K562 (cell line): ENCODE measurements at regions not wholly inside any gene's neighbourhood (a gene's known extent, or its start where the extent isn't known, plus 50 kb on each side); places are given as distances from the start of the nearest gene placed in this dataset.

ENCODE experiments used
- ATAC-seq: fragments of 200-7000 bp; cut with Tn5 transposase; 3 replicates; pipeline ENCODE4 v1.9.1; 2020; ENCODE audit warnings: moderate library complexity
- BruUV-seq: library from RNA; stranded (reverse); fragments of 400-500 nt; replicated peaks from 2 replicates; lab custom pipeline; 2021; lab: Mats Ljungman, UMichigan
- CTCF ChIA-PET: fragments of 300-600 bp; formaldehyde crosslinking; extraction: SDS; loops from one replicate; lab custom pipeline; 2021; ENCODE audit warnings: low intra/inter-chr PET ratio; lab: Yijun Ruan, JAX
- POLR2A ChIA-PET: fragments of 300-600, 350-650 bp; sonication (Branson Sonifier 250); formaldehyde crosslinking; extraction: SDS; loops from one replicate; lab custom pipeline; 2021; ENCODE audit warnings: antibody characterized with exemption, inconsistent platforms; lab: Yijun Ruan, JAX
- DNase-seq, 4 experiments: peaks; one replicate each; pipeline versions ENCODE4 v3.0.0 to v3.0.0-alpha.2; 2011 to 2018; ENCODE audit warnings: low spot score in 3 of 4, mixed read lengths in 3 of 4; ENCODE audit errors: extremely low read depth in 1 of 4
- FAIRE-seq: peaks from 2 replicates; lab custom pipeline; 2011; peaks lifted over from hg19 to GRCh38; lab: Jason Lieb, UNC
- H2AFZ ChIP-seq: 2 replicates; pipeline ENCODE4 v1.6.0; 2011; ENCODE audit warnings: low read depth, low read length, control low read depth, inconsistent platforms
- H3K27ac ChIP-seq: fragments of 200-600 bp; 3 replicates; pipeline ENCODE4 v1.8.0; 2011; ENCODE audit warnings: low read depth, mild to moderate bottlenecking, control low read depth, inconsistent platforms, low read length, moderate library complexity, mixed read lengths; ENCODE audit errors: extremely low read depth
- H3K27me3 ChIP-seq, 2 experiments: fragments of 300-600 bp in 1 of 2; 2 replicates in 1 of 2; 3 replicates in 1 of 2; pipeline versions ENCODE4 v1.6.0 to v1.8.0; 2011; ENCODE audit warnings: inconsistent platforms in 2 of 2, low read length in 2 of 2, mild to moderate bottlenecking in 1 of 2, mixed read lengths in 1 of 2, moderate library complexity in 1 of 2; ENCODE audit not compliant: control insufficient read depth in 2 of 2, insufficient read depth in 2 of 2
- H3K36me3 ChIP-seq: fragments of 300-600 bp; 3 replicates; pipeline ENCODE4 v1.8.0; 2011; ENCODE audit warnings: mild to moderate bottlenecking, low read length, inconsistent platforms; ENCODE audit not compliant: control insufficient read depth, insufficient read depth
- H3K4me1 ChIP-seq, 2 experiments: fragments of 200-600 bp in 1 of 2; replicated peaks in 1 of 2; 2 replicates in 1 of 2; 3 replicates in 1 of 2; pipeline versions ENCODE4 v1.5.1 to v1.8.0; 2011; ENCODE audit warnings: inconsistent platforms in 2 of 2, low read length in 2 of 2, mild to moderate bottlenecking in 1 of 2, mixed read lengths in 1 of 2, moderate library complexity in 1 of 2; ENCODE audit not compliant: control insufficient read depth in 2 of 2, insufficient read depth in 2 of 2
- H3K4me2 ChIP-seq: 2 replicates; pipeline ENCODE4 v1.6.1; 2011; ENCODE audit warnings: low read length, control low read depth, inconsistent platforms, mixed read lengths; ENCODE audit not compliant: insufficient read depth
- H3K4me3 ChIP-seq: fragments of 200-600 bp; sonication (generic), shearing (Covaris generic); 2 replicates; pipeline ENCODE4 v1.5.1; 2016; ENCODE audit warnings: control low read depth, inconsistent platforms
- H3K79me2 ChIP-seq: fragments of 200-600 bp; 3 replicates; pipeline ENCODE4 v1.8.0; 2011; ENCODE audit warnings: low read length, inconsistent platforms; ENCODE audit not compliant: control insufficient read depth, insufficient read depth
- H3K9ac ChIP-seq, 2 experiments: 2 replicates each; pipeline versions ENCODE4 v1.6.0 to v1.6.1; 2011; ENCODE audit warnings: low read depth in 2 of 2, low read length in 2 of 2, control low read depth in 1 of 2, inconsistent platforms in 1 of 2, mild to moderate bottlenecking in 1 of 2, mixed read lengths in 1 of 2; ENCODE audit not compliant: insufficient read depth in 1 of 2
- H3K9me1 ChIP-seq: one replicate; pipeline ENCODE4 v1.6.0; 2011; ENCODE audit warnings: inconsistent platforms, mild to moderate bottlenecking, low read length, moderate library complexity; ENCODE audit not compliant: control insufficient read depth, insufficient read depth
- H3K9me3 ChIP-seq: replicated peaks from 2 replicates; pipeline ENCODE4 v1.5.1; 2011; ENCODE audit warnings: low read depth, low read length, inconsistent platforms; ENCODE audit not compliant: control insufficient read depth, insufficient read depth
- H4K20me1 ChIP-seq: replicated peaks from 2 replicates; pipeline ENCODE4 v1.6.1; 2011; ENCODE audit warnings: low read length, inconsistent platforms, mixed read lengths; ENCODE audit not compliant: control insufficient read depth, insufficient read depth
- MEIS2 ChIP-seq: fragments of 450-650 bp; IDR thresholded peaks from 2 replicates; pipeline ENCODE4 v1.6.1; 2014; ENCODE audit warnings: mild to moderate bottlenecking; ENCODE audit not compliant: partially characterized antibody
- ZNF217 ChIP-seq: sonication (generic); formaldehyde crosslinking; IDR thresholded peaks from 2 replicates; pipeline ENCODE4 v1.8.0; 2022; ENCODE audit warnings: mild to moderate bottlenecking, missing genetic modification reagents
- WGBS: fragments of 100-300 bp; shearing (Covaris generic); methylation state at CpG from one replicate; pipeline ENCODE4 v1.1.6; 2016; ENCODE audit warnings: low coverage, mixed read lengths; ENCODE audit not compliant: insufficient coverage; ENCODE audit errors: missing lambda C conversion rate; 5-methylcytosine and 5-hydroxymethylcytosine counted together
- in situ Hi-C: fragments of 300-500 bp; cut with MboI; formaldehyde crosslinking; loops from 4 replicates; pipeline ENCODE4 v1.15.0; 2018; ENCODE audit warnings: inconsistent platforms, mixed read lengths
- intact Hi-C: fragments of 100-400 bp; cut with micrococcal nuclease; formaldehyde crosslinking; loops from 2 replicates; pipeline ENCODE4 v1.14.2; 2022
- TF ChIP-seq, protein P1 (sequence below), 2 experiments: IDR thresholded peaks in 1 of 2; conservative IDR thresholded peaks in 1 of 2; 2 replicates each; pipeline ENCODE4 v1.6.1; 2016; ENCODE audit warnings: low read depth in 2 of 2, mild to moderate bottlenecking in 1 of 2, missing compliant biosample characterization in 1 of 2, missing genetic modification characterization in 1 of 2, moderate library complexity in 1 of 2

DNA sequence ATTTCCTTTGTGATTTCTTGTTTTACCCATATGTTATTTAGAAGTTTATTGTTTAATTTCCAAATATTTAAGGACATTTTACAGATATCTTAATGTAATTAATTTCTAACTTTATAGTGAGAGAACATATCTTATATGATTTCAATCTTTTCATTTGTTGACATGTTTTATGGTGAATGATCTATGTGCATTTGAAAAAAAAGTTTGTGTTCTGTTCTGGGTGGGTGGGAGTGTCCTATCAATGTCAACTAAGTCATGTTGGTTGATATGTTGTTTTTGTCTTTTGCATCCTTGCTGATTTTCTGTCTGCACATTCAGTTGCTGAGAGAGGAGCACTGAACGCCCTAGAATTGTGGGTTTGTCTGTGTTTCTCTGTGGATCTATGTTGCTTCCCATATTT, 50.3 kb upstream of the CBFA2T3 start:
- Histone ChIP-seq H3K36me3 (no peaks in the 10 kb centered on the region), H3K27me3 (no peaks in the 10 kb centered on the region), H3K27ac (no peak overlapping the region), H3K9me3 (peaks cover 5% of the 10 kb centered on the region), H3K4me2 (no peak overlapping the region), H3K9ac (no peak overlapping the region), H3K9me1 (no peaks in the 10 kb centered on the region), H3K79me2 (no peaks in the 10 kb centered on the region), H3K4me3 (no peak overlapping the region), H3K4me1 (peaks cover 15 to 25% of the 10 kb centered on the region in 2 experiments), H4K20me1 (no peaks in the 10 kb centered on the region), H2AFZ (no peak overlapping the region)
- ATAC-seq, result no peak
- 53% methylated on average over 1 of the region's 1 CpG for WGBS
- no peak for DNase-seq
- BruUV-seq, result no TSS peak
- peak; percentile 57 for TF ChIP-seq MEIS2
- TF ChIP-seq, protein P1, sequence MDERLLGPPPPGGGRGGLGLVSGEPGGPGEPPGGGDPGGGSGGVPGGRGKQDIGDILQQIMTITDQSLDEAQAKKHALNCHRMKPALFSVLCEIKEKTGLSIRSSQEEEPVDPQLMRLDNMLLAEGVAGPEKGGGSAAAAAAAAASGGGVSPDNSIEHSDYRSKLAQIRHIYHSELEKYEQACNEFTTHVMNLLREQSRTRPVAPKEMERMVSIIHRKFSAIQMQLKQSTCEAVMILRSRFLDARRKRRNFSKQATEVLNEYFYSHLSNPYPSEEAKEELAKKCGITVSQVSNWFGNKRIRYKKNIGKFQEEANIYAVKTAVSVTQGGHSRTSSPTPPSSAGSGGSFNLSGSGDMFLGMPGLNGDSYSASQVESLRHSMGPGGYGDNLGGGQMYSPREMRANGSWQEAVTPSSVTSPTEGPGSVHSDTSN (CRISPR knock-in tag; IDR thresholded peaks at IDR 0.05; ENCODE audit: low read depth), result no peak
- TF ChIP-seq, protein P1 (tag; conservative IDR thresholded peaks at IDR 0.05; ENCODE audit: low read depth), result peak; percentile 55
- no peak for TF ChIP-seq ZNF217 (CRISPR knock-in tag)
- POLR2A ChIA-PET, result interaction anchor here (0.6 to 1.6 kb wide), 4 partner anchors 10 to 973 kb away, joined by 3 to 5 read pairs (median 4); no protein-coding TSS in a partner anchor
- FAIRE-seq, result peak; percentile 81
- in situ Hi-C loops (no loop called here), intact Hi-C loops (no loop called here)
- CTCF ChIA-PET, result no interaction called here
